Limb (tissue), 2 donors: ENCODE measurements at regions not wholly inside any gene's neighbourhood (a gene's known extent, or its start where the extent isn't known, plus 50 kb on each side); places are given as distances from the start of the nearest gene placed in this dataset.
"Not testable (repeated sequence)": the region's sequence is repeated elsewhere in the genome, so short reads cannot be mapped to it uniquely, and the experiment has no call there.

Experiments
- DNase-seq, 2 donors: peaks; one replicate each; pipeline ENCODE4 v3.0.0-alpha.2; 2016; ENCODE audit errors: extremely low spot score in 2 of 2

DNA sequence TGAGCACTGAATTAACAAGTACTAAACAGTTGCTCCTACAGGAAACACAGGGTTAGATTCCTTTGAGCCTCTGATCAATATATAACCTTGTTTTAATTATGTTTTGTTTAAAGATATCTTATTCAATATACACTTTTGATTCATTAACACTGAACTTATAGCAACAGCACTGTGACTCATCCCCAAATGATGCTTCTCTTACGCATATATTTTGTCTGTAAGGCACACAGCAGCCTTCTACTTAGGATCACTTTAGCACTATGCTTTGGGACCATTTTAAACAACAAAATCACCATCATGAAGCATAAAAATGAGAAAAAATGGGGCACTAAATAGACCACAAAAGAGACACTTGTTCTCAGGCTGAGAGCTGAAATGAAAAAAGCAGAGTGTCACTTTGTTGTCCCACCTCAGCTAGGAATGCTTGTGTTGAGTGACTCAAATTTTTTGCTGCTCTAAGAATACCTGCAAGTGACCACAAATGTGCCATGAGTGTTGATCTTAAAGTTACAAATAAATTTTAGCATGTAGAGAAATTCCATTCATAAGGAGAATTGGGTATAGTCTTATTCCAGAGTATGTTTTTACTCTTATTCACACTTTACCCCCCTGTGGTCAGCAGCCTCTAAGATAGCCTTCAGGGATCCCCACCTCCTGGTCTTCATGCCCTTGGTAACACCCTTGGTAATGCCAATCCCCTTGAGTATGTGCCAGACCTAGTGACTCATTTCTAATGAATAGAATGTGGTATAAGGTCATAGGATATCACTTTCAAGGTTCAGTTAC, 252.7 kb upstream of the IL12B start:
- no peak for DNase-seq

- DNase-seq = no peak
Observed at GRCh38 chr5:159586921-159587320, 256.6 kb upstream of the IL12B start.

GRCh38 chr5:159588941-159589340, 258.7 kb upstream of the IL12B start:
- no peak for DNase-seq

- no peak for DNase-seq
Observed at GRCh38 chr5:159593518-159594073, 263.3 kb upstream of the IL12B start.

- not testable (repeated sequence) for DNase-seq
Observed at GRCh38 chr5:159595561-159595960, 265.3 kb upstream of the IL12B start.

- DNase-seq = no peak
Observed at GRCh38 chr5:159601216-159601615, 270.9 kb upstream of the IL12B start.

- DNase-seq = no peak
Observed at GRCh38 chr5:159602434-159602833, 272.1 kb upstream of the IL12B start.

GRCh38 chr5:159605585-159605984, 275.3 kb upstream of the IL12B start:
- no peak for DNase-seq

DNA sequence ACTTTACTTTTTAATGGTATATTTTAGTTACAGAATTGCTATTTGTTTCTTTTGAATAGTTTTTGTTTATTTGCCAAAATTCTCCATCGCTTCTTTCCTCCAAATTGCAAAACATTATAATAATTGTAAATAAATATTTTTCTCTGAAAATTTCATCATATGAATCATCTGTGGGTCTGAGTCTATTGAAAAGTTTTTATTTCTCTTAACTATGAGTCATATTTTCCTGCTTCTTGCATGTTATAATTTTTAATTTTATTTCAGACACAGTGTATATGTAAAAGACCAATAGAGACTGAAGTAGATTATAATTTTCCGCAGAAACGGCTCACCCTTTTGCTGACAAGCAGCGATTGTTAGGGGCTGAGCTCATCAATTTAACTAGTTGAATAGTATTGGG, 279.1 kb upstream of the IL12B start:
- DNase-seq = no peak

DNA sequence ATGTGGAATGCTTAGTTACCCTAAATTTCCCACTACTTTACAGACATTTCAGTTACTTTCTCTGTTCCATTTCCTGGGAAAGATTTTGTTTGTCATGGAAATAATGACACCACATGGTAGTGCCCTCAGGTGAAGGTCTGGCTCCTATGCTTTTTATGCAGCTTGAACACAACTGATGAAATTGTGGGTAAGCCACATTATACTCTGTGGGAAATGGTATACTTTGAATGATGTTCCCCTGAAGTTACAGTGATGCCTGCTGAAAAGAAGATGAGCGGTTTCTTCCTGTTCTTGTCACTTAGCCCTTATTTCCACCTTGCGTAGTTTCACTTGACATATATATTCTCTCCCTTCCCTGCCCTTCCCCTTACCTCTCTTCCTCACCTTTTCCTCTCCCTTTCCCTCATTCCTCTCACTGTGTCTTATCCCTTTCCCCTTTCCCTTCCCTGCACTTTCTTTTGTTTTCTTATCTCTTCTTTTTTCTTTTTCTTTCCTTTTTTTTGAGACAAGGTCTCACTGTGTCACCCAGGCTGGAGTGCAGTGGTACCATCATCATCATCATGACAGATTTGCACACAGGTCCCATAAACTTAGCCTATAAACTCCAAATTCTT, 280.8 kb upstream of the IL12B start:
- DNase-seq = no peak

- no peak for DNase-seq
Observed at GRCh38 chr5:159616952-159617351, 286.7 kb upstream of the IL12B start.

- DNase-seq = no peak
Observed at GRCh38 chr5:159619826-159620225, 289.5 kb upstream of the IL12B start.

GRCh38 chr5:159620853-159621540, 290.7 kb upstream of the IL12B start:
- DNase-seq = no peak

GRCh38 chr5:159628703-159629102, 287.6 kb upstream of the ADRA1B start:
- DNase-seq = no peak

GRCh38 chr5:159629158-159629557, 287.1 kb upstream of the ADRA1B start:
- DNase-seq = no peak

DNA sequence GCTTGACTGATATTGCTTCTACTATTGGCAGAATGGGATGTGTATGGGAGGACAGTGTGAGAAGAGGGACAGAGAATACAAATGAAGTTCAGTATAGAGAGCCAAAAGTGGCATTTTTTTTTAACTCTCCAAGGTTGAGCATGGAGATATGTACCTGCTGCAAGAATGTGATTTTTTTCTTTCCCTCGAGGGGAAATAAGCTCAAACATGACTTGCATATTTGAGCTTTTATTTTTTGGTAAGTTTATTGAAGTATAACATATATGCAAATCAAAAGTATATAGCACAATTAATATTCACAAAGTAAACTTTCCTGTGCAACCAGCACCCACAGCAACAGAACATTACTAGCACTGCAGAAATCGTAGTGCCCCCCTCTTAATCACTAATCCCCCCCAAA, 285.7 kb upstream of the ADRA1B start:
- no peak for DNase-seq

DNA sequence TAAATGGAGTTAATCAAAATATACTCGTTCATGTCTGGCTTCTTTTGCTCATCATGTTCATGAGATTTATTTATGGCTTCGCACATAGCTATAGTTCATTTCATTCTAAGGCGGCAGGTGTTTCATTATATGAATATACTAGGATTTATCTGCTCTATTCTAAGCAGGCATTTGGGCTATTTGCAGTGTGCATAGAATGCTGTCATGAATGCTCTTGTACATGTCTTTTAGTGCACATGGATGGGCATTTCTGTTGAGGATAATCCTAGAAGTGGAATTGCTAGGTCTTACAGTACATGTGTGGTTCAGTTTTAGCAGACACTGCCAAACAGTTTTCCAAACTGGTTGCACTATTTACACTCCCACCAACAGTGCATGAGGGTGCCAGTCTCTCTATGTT, 285.3 kb upstream of the ADRA1B start:
- DNase-seq = no peak

GRCh38 chr5:159632866-159633265, 283.4 kb upstream of the ADRA1B start:
- DNase-seq = no peak

DNA sequence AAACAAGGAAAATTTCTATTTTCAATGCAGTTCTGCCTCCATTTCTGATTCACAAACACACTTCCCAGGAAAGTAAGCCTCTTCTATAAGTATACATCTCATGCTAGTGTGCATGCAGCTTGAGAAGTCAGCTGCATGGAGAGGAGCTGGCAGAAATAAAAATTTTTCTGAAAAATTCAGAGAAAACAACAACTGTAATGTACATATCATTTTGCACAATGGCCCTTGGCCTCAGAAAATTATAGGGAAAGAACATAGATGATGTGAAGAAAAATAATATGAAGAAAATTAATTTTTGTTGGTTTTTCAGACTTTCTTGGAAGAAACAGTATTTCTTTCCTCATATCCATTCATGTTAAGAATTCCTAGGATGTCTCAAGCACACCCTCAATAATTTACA, 277.8 kb upstream of the ADRA1B start:
- DNase-seq = no peak

DNA sequence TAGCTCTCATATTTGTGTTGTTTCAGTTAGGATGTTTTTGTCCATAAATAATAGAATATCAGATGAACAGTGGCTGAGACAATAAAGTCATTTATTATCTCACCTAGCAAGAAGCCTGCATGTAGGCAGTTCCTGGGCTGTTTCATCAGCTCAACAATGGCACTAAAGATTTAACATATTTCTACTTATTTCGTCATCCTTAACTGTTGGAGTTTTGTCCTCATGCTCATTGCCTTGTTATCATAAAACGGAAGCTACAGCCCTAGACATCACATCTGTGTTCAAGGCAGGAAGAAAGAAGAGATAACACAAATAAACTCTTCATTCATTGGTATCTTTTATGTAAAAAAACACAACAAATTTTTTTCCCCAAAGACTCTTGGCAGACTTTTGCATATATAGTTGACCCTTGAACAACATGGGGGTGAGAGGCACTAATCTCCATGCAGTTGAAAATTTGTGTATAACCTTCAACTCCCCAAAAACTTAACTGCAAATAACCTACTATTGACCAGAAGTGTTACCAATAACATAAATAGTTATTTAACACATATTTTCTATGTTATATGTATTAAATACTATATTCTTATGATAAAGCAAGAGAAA, 277.2 kb upstream of the ADRA1B start:
- no peak for DNase-seq

GRCh38 chr5:159639590-159639989, 276.7 kb upstream of the ADRA1B start:
- no peak for DNase-seq

DNA sequence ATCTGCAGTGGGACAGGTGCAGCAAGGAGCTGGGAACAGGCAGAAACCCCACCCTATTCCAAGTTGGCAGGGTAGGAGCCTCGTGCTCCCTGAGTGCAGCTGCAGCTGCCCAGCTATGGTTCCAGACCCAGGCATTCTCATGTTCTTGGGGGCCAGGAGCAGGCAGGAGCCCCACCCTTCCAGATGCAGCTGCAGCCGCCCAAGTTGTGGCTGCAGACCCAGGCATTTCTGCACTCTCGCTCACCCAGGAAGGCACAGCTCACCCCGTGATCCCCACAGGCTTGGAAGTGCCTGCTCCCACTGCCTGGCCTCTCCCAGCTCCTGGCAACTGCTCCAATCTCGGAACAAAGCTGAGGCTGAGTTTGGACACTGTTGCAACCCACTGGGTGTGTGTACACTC, 275.8 kb upstream of the ADRA1B start:
- no peak for DNase-seq
